ENCODE measurements at regions not wholly inside any gene's neighbourhood (a gene's known extent, or its start where the extent isn't known, plus 50 kb on each side); places are given as distances from the start of the nearest gene placed in this dataset.

DNA sequence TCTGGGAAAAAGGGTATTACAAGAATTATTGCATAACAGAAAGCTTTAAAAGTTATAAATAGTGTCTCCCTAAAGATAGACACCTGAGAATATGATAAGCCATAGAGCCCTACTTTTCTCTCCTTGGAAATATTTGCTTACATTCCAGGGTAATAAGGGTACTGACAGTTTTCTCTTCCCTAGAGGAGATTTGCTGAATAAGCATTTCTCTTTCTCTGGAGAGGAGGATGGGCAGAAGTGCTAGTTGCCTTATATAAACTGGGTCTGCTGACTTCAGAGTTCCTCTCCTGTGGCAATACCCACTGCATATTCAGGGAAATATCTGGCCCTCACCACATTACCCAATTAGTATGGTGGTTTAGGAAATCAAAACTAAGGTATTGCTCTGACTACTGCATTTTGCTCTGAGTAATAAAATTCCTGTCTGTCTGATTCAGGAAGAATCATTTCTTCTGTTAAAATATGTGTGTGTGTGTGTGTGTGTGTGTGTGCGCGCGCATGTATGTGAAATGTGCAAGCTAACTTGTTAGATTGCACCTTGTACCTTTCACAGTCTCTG is 1391.3 kb downstream of the DSC3 start:
- TF ChIP-seq, protein P1, sequence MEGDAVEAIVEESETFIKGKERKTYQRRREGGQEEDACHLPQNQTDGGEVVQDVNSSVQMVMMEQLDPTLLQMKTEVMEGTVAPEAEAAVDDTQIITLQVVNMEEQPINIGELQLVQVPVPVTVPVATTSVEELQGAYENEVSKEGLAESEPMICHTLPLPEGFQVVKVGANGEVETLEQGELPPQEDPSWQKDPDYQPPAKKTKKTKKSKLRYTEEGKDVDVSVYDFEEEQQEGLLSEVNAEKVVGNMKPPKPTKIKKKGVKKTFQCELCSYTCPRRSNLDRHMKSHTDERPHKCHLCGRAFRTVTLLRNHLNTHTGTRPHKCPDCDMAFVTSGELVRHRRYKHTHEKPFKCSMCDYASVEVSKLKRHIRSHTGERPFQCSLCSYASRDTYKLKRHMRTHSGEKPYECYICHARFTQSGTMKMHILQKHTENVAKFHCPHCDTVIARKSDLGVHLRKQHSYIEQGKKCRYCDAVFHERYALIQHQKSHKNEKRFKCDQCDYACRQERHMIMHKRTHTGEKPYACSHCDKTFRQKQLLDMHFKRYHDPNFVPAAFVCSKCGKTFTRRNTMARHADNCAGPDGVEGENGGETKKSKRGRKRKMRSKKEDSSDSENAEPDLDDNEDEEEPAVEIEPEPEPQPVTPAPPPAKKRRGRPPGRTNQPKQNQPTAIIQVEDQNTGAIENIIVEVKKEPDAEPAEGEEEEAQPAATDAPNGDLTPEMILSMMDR (IDR thresholded peaks at IDR 0.05), result no peak
- no peak for TF ChIP-seq POLR2A (IDR thresholded peaks at IDR 0.05)

Data from lower leg skin (tissue), 3 donors.